HG03354 (cell line): ENCODE measurements at regions not wholly inside any gene's neighbourhood (a gene's known extent, or its start where the extent isn't known, plus 50 kb on each side); places are given as distances from the start of the nearest gene placed in this dataset.
"Not testable (repeated sequence)": the region's sequence is repeated elsewhere in the genome, so short reads cannot be mapped to it uniquely, and the experiment has no call there.

Experiments used
- ATAC-seq: cut with Tn5 transposase; IDR thresholded peaks from one replicate; pipeline ENCODE4 v1.9.1; 2021; ENCODE audit warnings: mild to moderate bottlenecking; ENCODE audit not compliant: unreplicated experiment, poor library complexity, severe bottlenecking

DNA sequence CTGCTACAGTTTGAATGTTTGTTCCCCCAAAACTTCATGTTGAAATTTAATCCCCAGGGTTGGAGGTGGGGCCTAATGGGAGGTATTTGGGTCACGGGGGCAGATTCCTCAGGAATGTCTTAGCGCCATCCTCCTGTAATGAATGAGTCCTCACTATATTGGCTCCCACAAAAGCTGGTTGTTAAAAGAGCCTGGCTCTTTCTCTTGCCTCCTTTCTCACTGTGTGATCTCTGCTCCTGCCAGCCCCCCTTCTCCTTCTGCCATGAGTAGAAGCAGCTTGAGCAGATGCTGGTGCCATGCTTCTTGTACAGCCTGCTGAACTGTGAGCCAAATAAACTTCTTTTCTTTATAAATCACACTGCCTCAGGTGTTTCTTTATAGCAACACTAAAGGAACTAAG, 721.0 kb upstream of the PKDCC start:
- ATAC-seq, result no peak

DNA sequence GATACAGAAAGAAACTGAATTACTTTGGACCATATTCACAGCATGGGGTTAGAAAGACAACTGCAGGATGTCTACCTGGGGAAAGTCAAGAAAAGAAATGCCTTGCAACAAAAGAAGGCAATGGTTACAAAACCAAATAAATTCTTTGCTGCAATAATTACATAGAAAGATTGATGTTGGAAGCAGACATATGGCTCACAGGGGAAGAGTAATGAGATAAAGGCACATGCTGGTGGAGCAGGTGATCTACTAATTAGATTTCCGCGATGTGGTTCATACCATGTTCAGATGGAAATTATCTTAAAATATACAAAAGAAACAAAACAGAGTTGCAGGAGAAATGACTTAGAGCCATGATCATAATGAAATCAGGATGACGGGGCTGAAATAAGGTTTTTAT, 718.8 kb upstream of the PKDCC start:
- ATAC-seq, result no peak

DNA sequence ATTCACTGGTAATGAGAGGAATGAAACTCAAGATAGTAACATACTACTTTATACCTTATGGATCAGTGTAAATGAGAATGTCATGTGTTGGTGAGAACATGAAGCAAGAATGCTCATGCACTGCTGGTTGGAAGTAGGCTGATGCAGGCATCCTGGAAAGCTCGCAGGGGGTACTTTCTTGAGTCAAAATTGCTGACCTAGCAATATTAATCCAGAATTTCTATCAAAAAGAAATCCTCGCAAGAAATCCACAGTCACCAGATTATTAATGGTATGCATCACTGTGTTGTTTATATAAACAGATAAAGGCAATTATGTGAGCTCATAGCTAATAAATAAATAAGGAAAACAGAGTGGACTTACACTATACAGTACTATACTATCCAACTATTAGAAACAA, 713.7 kb upstream of the PKDCC start:
- ATAC-seq, result no peak

DNA sequence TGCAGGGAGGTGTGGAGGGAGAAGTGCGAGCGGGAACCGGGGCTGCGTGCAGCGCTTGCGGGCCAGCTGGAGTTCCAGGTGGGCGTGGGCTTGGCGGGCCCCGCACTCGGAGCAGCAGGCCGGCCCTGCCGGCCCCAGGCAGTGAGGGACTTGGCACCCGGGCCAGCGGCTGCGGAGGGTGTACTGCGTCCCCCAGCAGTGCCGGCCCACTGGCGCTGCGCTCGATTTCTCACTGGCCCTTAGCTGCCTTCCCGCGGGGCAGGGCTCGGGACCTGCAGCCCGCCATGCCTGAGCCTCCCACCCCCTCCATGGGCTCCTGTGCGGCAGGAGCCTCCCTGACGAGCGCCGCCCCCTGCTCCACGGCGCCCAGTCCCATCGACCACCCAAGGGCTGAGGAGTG, 712.2 kb upstream of the PKDCC start:
- ATAC-seq, result not testable (repeated sequence)

DNA sequence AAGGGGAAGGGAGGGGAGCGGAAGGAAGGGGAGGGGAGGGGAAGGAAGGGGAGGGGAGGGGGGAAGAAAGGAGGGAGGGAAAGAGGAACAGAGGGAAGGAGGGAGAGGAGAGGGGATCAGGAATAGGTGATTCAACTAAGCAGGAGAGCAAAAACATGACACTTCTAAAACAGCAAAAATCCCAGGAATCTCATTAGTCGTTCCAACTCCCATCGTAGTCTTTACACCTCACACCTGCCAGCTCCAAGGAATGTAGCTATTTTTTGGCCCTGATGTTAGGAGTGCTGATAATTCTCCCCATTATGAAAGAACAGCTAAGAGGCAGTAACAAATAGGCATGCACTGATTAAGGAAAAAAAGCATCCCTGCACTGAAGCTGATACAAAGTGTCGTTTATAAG, 709.9 kb upstream of the PKDCC start:
- no peak for ATAC-seq

DNA sequence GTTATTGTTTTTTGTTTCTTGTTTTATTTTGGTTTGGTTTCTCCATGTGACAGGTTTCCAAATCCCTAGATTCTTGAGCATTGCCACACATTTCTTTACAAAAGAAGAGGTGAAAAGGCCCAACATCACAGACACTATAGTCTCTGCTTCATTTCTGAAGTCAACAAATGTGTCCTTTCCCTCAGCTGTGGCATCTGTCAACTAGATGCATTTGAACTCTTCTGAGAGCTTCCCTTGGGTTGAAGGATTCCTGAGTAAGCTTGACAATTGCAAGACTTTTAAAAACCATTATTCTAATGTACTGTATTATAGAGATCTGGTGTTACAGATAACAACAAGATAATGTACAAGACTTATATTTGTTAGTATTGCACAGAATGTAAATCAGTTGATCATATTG, 703.3 kb upstream of the PKDCC start:
- no peak for ATAC-seq

DNA sequence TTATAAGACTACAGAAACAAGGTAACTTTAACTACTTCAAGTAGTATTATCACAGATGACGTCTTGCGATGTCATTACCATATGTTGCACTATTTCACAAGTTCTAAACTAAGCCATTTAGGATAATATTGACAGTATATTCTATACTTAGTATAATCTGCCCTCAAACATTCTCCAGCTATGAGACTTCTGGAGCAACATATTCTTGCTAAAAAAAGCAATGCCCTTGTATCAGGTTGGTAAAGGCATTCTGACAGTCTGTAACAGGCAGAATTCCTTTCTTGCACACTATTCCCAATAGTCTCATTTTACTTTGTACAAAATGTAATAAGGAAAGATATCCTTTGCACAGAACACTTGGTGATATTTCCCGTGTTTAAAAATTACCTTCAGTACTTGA, 694.8 kb upstream of the PKDCC start:
- ATAC-seq, result no peak

DNA sequence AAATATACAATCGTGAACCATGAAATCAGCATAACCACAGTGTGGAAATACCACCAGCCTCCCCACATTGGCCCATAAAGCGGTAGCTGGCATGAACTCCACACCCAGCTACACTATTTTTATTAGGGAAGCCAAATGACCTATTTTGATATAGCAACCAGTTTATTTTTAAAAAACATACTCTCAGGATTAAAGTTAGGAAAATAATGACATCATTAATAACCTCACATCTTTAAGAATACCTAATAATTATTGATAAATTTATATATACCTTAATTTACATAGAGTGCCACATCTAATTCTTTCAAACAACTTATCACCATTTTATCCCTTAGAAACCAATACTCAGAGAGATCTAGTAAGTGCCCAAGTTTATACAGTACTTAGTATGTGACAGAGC, 692.0 kb upstream of the PKDCC start:
- ATAC-seq, result no peak

DNA sequence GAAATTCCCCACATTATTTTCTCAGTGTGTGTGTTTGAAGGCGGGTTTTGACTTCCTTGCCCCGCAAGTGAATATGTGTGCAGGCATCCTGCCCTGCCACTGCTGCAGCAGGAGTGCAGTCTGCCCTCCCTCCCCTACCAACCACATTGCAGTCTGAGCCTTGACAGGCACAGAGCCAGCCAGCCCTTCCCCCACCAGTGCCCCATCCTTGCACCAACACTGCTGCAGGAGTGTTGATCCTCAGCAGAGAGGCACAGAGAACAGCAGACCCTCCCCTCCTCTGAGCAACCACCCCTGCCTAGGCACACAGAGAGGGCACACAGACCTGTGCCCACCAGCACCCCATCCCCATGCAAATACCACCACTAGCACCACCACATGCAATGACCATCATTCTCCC, 683.0 kb upstream of the PKDCC start:
- ATAC-seq, result no peak

DNA sequence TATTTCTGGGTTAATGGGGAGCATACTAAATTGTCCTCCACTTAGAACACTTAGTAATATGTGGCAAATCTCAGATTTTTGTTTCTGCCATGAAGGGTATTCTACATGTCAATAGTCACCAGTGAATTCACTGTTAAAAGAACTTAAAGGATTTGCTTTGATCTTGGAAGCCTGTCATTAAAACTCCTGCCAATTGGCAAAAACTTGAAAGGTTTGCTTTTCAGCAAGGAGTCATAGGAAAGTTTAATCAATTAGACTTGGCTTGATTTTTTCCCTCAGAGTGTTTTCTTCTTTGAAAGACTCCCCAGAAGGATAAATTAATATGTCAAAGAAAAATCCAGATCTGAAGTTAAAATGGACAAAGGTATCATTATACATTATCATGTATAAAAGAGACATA, 671.9 kb upstream of the PKDCC start:
- no peak for ATAC-seq

DNA sequence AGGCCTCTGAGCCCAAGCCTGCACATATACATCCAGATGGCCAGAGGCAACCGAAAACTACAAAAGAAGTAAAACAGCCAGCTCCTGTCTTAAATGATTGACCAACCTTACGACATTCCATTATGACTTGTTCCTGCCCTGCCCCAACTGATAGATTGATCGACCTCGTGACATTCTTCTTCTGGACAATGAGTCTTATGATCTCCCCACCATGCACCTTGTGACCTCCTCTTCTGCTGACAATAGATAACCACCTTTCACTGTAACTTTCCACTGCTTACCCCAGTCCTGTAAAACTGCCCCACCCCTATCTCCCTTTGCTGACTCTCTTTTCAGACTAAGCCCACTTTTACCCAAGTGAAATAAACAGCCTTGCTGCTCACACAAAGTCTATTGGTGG, 670.0 kb upstream of the PKDCC start:
- no peak for ATAC-seq

DNA sequence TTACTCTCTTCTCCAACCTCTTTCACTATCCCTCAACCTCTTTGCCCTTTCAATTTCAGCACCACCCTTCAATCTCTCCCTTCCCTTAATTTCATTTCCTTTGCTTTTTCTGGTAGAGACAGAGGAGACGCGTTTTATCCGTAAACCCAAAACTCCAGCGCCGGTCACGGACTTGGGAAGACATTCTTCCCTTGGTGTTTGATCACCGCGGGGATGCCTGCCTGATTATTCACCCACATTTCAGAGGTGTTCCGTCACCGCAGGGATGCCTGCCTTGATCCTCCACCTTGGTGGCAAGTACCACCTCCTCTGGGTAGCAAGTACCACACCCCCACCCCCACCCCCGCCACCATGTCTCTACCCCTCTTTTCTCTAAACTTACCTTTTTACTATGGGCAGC, 669.4 kb upstream of the PKDCC start:
- no peak for ATAC-seq

DNA sequence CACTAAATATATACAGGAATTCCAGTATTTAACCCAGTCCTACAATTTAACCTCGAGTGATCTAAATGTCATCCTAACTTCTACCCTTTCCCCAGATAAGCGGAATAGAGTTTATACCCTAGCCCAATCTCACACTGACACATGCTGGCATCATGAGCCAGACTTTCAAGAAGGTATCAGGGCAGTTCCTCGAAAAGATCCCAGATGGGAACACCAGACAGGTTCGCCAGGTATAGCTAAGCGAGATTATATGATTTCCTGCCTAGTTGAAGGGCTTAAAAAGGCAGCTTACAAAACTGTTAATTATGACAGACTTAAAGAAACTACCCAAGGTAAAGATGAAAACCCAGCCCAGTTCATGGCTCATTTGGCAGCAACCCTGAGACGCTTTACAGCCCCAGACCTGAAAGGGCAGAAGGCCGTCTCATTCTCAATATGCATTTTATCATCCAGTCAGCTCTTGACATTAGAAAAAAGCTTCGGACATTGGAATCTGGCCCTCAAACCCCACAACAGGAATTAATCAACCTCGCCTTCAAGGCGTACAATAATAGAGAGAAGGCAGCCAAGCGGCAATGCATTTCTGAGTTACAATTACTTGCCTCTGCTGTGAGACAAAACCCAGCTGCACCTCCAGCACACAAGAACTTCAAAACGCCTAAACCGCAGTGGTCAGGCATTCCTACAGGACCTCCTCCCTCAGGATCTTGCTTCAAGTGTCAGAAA, 668.2 kb upstream of the PKDCC start:
- ATAC-seq, result no peak

DNA sequence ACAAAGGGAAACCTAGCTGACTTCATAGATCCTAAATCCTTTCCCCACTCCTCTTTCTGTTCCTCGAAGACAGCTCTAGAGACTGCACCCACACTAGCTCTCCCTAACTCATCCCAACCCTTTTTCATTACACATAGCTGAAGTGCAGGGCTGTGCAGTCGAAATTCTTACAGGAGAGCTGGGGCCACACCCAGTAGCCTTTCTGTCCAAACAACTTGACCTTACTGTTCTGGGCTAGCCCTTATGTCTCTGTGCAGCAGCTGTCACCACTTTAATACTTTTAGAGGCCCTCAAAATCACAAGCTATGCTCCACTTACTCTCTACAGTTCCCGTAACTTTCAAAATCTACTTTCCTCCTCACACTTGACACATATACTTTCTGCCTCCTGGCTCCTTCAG, 666.1 kb upstream of the PKDCC start:
- no peak for ATAC-seq

DNA sequence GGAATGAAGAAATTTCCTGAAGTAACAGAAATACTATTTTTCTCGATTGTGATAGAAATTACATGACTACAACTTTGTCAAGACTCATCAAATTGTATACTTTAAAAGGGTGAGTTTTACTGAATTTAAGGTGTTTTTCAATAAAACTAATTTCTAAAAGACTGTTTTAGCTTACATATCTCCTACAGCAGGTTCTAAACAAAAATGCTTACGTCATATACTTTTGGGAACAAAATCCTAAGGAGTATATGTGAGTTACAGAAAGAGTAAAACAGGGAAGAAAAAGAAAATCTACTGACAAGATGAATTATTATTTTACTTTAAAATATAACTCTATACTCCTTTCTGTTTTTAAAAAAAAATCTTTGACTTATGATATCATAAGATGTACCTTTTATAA, 660.3 kb upstream of the PKDCC start:
- no peak for ATAC-seq

DNA sequence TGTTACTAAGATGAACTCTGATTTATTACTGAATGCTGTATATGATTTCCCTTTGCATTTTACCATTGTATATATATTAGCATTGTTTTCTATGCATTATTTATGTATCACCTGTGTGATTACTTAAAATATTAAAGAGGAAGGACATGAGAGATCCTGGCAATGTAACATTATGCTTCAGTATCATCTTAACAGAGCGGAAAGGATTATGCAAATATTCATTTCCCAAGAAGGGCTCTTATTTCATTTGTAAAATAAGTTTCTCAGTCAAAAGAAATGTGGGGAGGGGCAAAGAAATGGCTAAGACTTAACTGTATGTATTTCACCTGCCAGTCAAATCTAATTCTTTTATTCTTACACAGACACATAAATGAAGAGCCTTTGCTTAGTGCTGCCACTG, 654.2 kb upstream of the PKDCC start:
- no peak for ATAC-seq

DNA sequence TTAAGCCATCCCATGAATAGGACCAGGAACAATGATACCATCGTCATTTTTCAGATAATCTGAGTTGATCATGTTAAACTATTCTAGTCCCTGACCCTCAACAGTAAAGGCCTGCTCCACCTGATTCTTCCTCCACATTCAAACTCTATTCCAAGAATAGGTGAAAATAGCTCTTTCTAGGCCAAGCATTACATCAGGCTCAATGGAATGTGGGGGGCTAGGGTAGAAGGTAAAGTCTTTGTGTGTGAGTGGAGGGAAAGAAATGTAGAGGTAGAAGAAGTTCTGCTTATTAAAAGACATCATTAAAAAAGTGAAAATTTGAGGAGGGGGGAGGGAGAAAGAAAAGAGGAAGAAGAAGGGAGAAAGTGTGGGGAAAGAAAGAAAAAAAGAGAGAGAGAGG, 653.3 kb upstream of the PKDCC start:
- ATAC-seq, result no peak

DNA sequence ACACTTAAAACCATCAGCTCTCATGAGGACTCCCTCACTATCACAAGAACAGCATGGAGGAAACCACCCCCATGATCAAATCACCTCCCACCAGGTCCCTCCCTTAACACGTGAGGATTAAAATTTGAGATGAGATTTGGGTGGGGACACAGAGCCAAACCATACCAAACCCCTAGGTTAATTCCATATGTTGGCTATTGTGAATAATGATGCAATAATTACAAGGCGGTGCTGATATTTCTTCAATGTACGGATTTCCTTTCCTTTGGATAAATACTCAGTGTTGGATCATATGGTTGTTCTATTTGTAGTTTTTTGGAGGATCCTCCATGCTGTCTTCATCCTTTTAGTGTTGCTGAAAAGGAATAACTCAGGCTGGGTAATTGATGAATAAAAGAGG, 652.1 kb upstream of the PKDCC start:
- ATAC-seq, result no peak

DNA sequence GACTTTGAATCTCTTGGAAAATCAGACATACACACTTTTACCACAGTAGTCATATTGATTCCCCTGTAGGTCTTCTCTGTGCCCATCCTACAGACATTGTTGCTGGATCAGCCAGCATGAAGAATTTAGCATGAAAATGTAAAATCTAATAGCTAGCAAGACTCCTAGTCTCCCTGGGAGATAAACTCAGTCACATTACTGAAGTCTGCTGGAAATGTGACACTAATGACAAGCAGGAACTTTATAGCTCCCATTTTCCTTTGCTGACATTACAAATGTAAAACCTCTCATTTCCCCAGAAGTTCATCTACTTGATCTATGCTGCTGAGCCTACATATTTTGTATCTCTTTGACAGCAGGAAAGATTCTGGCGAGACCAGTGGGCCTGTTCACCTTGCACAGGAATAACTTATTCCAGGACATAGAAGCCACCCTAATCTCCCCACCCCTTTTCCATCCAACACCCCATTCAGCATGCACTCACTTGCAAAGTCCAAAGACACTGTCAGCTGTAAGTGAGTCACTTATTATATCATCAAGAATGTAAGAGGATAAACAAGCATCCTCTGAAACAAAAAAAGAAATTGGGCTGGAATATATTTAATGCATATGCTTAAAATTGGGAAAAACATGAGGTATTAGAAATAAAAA, 648.3 kb upstream of the PKDCC start:
- no peak for ATAC-seq

DNA sequence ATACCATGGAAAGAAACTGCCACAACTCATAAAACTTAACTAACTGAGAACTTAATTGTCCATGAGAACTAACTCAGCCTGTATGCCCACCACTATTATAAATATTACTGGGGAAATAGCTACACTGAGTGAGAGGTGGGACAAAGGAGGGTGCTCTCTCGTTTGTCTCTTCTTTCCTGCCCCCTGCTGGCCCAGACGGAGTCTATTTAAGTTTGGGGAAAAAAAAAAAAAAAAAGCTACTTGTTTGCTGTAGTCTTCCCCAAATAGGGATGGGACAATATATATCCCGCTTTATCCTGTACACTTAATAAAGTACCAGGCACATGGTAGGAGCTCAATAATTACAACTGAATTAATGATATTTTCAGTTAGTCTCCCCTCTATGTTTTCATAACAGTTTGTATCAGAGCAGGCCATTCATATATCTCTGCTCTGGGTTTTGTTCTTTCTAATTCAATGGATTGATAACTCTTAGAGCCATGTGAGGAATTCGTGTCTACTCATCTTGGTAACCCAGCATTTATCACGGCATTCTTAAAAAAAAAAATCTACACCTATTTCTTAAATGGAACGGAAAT, 647.6 kb upstream of the PKDCC start:
- ATAC-seq, result no peak

DNA sequence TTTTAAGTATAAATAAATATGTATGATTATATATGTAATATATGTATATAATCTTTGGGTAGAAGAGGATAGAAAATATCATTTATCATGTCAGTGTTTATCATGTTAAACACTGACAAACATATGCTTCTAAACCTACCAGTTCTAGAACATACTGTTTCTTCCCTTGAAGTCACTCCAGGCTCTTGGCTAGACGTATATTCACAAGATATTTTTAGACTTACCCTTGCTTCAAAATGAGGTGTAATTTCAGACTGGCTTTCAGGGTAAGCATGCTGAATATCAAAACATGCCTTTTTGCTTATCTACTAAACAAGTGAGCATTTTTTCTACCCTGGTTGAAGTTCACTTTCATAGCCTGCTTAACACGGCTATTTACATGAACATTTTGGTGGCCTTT, 642.4 kb upstream of the PKDCC start:
- ATAC-seq, result no peak

DNA sequence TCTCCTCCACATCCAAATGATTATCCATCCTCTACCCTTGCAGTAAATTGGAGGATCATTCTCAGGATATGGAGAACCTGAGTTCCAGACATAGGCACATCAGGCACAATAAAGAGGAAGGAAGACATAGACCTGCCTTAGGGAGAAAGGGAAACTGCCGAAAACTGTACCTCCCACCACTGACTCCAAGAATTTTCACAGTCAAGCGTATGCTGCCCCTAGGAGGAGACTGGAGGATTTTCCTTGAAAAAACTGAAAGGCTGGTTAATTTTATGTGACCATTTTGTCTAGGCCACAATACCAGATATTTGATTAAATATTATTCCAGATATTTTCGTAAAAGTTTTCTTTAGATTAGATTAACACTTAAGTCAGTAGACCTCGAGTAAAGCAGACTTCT, 638.5 kb upstream of the PKDCC start:
- no peak for ATAC-seq
